ENCODE measurements at regions not wholly inside any gene's neighbourhood (a gene's known extent, or its start where the extent isn't known, plus 50 kb on each side); places are given as distances from the start of the nearest gene placed in this dataset.

DNA sequence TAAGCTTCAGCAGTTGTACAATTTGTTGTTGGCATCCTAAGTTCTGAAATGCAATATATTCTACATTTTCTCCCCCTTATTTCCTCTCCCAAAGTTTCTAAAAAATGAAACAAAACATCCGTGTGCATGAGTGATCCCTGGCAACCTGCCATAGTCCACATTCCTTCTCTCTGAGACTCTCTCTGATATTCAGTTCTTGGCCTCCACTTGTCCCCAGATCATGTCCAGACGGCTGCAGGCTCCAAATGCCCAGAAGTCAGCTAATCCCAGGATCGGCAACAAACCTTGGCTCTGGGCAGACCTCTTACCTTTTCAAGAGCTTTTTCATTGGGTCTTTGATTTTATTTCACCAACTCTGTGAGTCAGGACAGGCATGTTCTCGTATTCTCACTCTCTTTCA lies 187.8 kb downstream of the ETS2 start:
- 58% methylated on average over 4 of the region's 4 CpGs for WGBS
- H3K4me3 ChIP-seq (ENCODE audit: low read depth in 1 of 3, low read length in 3 of 3), result no peak overlapping the region
- H3K4me1 ChIP-seq (ENCODE audit: control insufficient read depth in 4 of 4, insufficient read depth in 4 of 4, low read length in 3 of 4), result no peaks in the 10 kb centered on the region
- peak overlapping the region; percentile 43 to 58 for H3K27ac ChIP-seq (ENCODE audit: low read depth in 1 of 2, low read length in 2 of 2)
- H3K36me3 ChIP-seq (ENCODE audit: control insufficient read depth in 4 of 4, insufficient read depth in 3 of 4, low read depth in 1 of 4, low read length in 3 of 4), result no peaks in the 10 kb centered on the region
- H3K27me3 ChIP-seq (ENCODE audit: control insufficient read depth in 4 of 4, insufficient read depth in 4 of 4, low read length in 3 of 4), result no peaks in the 10 kb centered on the region
- DNase-seq (ENCODE audit: low spot score), result no peak
- no peaks in the 10 kb centered on the region for H3K9me3 ChIP-seq (ENCODE audit: control insufficient read depth in 4 of 4, low read length in 3 of 4)
- no peak overlapping the region for H3K9ac ChIP-seq (ENCODE audit: low read depth in 1 of 2, low read length in 2 of 2)
- TF ChIP-seq NR2F2 (IDR thresholded peaks at IDR 0.05), result peak; percentile 31
- TF ChIP-seq, protein P1, sequence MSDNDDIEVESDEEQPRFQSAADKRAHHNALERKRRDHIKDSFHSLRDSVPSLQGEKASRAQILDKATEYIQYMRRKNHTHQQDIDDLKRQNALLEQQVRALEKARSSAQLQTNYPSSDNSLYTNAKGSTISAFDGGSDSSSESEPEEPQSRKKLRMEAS (IDR thresholded peaks at IDR 0.05), result no peak
- peak in 1 of 2 donors; percentile 11 for TF ChIP-seq RXRA (IDR thresholded peaks at IDR 0.05)
- no peak for TF ChIP-seq SP1 (IDR thresholded peaks at IDR 0.05)
- no peak for TF ChIP-seq HNF4A (conservative IDR thresholded peaks at IDR 0.05)
- TF ChIP-seq TAF1 (conservative IDR thresholded peaks at IDR 0.05), result no peak
- no peak for TF ChIP-seq FOXA1 (IDR thresholded peaks at IDR 0.05)
- TF ChIP-seq, protein P2, sequence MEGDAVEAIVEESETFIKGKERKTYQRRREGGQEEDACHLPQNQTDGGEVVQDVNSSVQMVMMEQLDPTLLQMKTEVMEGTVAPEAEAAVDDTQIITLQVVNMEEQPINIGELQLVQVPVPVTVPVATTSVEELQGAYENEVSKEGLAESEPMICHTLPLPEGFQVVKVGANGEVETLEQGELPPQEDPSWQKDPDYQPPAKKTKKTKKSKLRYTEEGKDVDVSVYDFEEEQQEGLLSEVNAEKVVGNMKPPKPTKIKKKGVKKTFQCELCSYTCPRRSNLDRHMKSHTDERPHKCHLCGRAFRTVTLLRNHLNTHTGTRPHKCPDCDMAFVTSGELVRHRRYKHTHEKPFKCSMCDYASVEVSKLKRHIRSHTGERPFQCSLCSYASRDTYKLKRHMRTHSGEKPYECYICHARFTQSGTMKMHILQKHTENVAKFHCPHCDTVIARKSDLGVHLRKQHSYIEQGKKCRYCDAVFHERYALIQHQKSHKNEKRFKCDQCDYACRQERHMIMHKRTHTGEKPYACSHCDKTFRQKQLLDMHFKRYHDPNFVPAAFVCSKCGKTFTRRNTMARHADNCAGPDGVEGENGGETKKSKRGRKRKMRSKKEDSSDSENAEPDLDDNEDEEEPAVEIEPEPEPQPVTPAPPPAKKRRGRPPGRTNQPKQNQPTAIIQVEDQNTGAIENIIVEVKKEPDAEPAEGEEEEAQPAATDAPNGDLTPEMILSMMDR (IDR thresholded peaks at IDR 0.05; ENCODE audit: low read depth, low read length, missing input control), result no peak
- peak; percentile 15 to 21 for TF ChIP-seq RAD21 (IDR thresholded peaks at IDR 0.05)
- TF ChIP-seq HNF4G (IDR thresholded peaks at IDR 0.05), result no peak
- TF ChIP-seq JUND (IDR thresholded peaks at IDR 0.05), result no peak
- TF ChIP-seq, protein P3, sequence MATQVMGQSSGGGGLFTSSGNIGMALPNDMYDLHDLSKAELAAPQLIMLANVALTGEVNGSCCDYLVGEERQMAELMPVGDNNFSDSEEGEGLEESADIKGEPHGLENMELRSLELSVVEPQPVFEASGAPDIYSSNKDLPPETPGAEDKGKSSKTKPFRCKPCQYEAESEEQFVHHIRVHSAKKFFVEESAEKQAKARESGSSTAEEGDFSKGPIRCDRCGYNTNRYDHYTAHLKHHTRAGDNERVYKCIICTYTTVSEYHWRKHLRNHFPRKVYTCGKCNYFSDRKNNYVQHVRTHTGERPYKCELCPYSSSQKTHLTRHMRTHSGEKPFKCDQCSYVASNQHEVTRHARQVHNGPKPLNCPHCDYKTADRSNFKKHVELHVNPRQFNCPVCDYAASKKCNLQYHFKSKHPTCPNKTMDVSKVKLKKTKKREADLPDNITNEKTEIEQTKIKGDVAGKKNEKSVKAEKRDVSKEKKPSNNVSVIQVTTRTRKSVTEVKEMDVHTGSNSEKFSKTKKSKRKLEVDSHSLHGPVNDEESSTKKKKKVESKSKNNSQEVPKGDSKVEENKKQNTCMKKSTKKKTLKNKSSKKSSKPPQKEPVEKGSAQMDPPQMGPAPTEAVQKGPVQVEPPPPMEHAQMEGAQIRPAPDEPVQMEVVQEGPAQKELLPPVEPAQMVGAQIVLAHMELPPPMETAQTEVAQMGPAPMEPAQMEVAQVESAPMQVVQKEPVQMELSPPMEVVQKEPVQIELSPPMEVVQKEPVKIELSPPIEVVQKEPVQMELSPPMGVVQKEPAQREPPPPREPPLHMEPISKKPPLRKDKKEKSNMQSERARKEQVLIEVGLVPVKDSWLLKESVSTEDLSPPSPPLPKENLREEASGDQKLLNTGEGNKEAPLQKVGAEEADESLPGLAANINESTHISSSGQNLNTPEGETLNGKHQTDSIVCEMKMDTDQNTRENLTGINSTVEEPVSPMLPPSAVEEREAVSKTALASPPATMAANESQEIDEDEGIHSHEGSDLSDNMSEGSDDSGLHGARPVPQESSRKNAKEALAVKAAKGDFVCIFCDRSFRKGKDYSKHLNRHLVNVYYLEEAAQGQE (IDR thresholded peaks at IDR 0.05), result no peak
- TF ChIP-seq, protein P4, sequence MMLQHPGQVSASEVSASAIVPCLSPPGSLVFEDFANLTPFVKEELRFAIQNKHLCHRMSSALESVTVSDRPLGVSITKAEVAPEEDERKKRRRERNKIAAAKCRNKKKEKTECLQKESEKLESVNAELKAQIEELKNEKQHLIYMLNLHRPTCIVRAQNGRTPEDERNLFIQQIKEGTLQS (IDR thresholded peaks at IDR 0.05), result no peak
- TF ChIP-seq EGR1 (IDR thresholded peaks at IDR 0.05; ENCODE audit: low read depth in 2 of 2), result no peak
- no peak for TF ChIP-seq GABPA (IDR thresholded peaks at IDR 0.05 in 1 of 2, conservative IDR thresholded peaks at IDR 0.05 in 1 of 2)
- TF ChIP-seq YY1 (IDR thresholded peaks at IDR 0.05), result no peak

DNA sequence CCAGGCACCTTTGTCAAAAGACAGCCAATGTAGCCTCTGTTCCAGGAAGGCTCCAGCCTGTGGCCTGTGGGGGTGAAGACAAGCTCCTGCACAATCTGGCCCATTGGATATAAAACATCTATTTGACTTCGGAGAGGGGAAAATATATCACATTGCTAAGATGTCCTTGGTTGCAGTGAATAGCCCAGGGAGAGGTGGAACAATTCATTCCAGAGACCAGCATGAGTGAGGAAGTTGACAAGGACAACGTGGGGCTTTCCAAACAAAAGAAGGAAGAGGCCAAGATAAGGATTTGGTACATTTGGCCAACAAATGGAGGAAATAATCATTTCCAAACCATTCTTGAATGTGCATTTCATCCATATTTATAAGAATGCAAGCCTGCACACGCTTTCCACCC lies 187.0 kb downstream of the ETS2 start:
- Histone ChIP-seq H3K4me1 (ENCODE audit: control insufficient read depth in 4 of 4, insufficient read depth in 4 of 4, low read length in 3 of 4) (no peaks in the 10 kb centered on the region), H3K9me3 (ENCODE audit: control insufficient read depth in 4 of 4, low read length in 3 of 4) (no peaks in the 10 kb centered on the region), H3K27ac (ENCODE audit: low read depth in 1 of 2, low read length in 2 of 2) (peak overlapping the region in 1 of 2 donors; percentile 36), H3K36me3 (ENCODE audit: control insufficient read depth in 4 of 4, insufficient read depth in 3 of 4, low read depth in 1 of 4, low read length in 3 of 4) (no peaks in the 10 kb centered on the region), H3K4me3 (ENCODE audit: low read depth in 1 of 3, low read length in 3 of 3) (no peak overlapping the region), H3K27me3 (ENCODE audit: control insufficient read depth in 4 of 4, insufficient read depth in 4 of 4, low read length in 3 of 4) (no peaks in the 10 kb centered on the region), H3K9ac (ENCODE audit: low read depth in 1 of 2, low read length in 2 of 2) (no peak overlapping the region)
- TF ChIP-seq, protein P1 (IDR thresholded peaks at IDR 0.05), result peak; percentile 46
- TF ChIP-seq, protein P3 (IDR thresholded peaks at IDR 0.05), result no peak
- peak; percentile 18 to 48 for TF ChIP-seq RAD21 (IDR thresholded peaks at IDR 0.05)
- peak; percentile 29 for TF ChIP-seq SP1 (IDR thresholded peaks at IDR 0.05)
- peak; percentile 90 for TF ChIP-seq NR2F2 (IDR thresholded peaks at IDR 0.05)
- TF ChIP-seq, protein P4 (IDR thresholded peaks at IDR 0.05), result no peak
- DNase-seq (ENCODE audit: low spot score), result no peak
- 74% methylated on average over 3 of the region's 3 CpGs for WGBS
